RWPE1 (cell line): ENCODE measurements at regions not wholly inside any gene's neighbourhood (a gene's known extent, or its start where the extent isn't known, plus 50 kb on each side); places are given as distances from the start of the nearest gene placed in this dataset.

Experiments used
- CTCF ChIA-PET: fragments of 350-600 bp; sonication (Branson Sonifier 250); formaldehyde crosslinking; extraction: SDS; loops from one replicate; lab custom pipeline; 2021; lab: Yijun Ruan, JAX
- POLR2A ChIA-PET: fragments of 400-600 bp; formaldehyde crosslinking; extraction: SDS; loops from one replicate; lab custom pipeline; 2020; ENCODE audit warnings: antibody characterized with exemption; ENCODE audit not compliant: low non-redundant PET; lab: Yijun Ruan, JAX
- DNase-seq: peaks from one replicate; pipeline ENCODE4 v3.0.0; 2012; ENCODE audit warnings: low spot score
- H3K27ac ChIP-seq: fragments of 450-650 bp; 2 replicates; pipeline ENCODE4 v1.5.1; 2017
- CTCF ChIP-seq: fragments of 450-650 bp; conservative IDR thresholded peaks from 2 replicates; pipeline ENCODE4 v1.5.1; 2017; ENCODE audit warnings: low read depth, mild to moderate bottlenecking

GRCh38 chr7:20064974-20065862 is 152.0 kb downstream of the MACC1 start:
- ChIA-PET CTCF (no interaction called here), POLR2A (no interaction called here)
- no peak for TF ChIP-seq CTCF
- H3K27ac ChIP-seq, result no peak overlapping the region
- no peak for DNase-seq

GRCh38 chr7:20064181-20064970 is 152.8 kb downstream of the MACC1 start:
- CTCF ChIA-PET, result interaction anchor here (0.5 kb wide), 1 partner anchor 16 kb away, joined by 3 read pairs; no protein-coding TSS in a partner anchor
- H3K27ac ChIP-seq, result no peak overlapping the region
- POLR2A ChIA-PET, result no interaction called here
- DNase-seq, result no peak
- no peak for TF ChIP-seq CTCF

- no peak overlapping the region for H3K27ac ChIP-seq
- DNase-seq, result no peak
- TF ChIP-seq CTCF, result no peak
- ChIA-PET POLR2A (no interaction called here), CTCF (interaction anchor here (0.5 kb wide), 1 partner anchor 15 kb away, joined by 3 read pairs; no protein-coding TSS in a partner anchor)
These were observed 153.5 kb downstream of the MACC1 start for GRCh38 chr7:20063644-20064043.

GRCh38 chr7:20062932-20063331 is 154.3 kb downstream of the MACC1 start:
- DNase-seq, result no peak
- no peak overlapping the region for H3K27ac ChIP-seq
- ChIA-PET CTCF (no interaction called here), POLR2A (no interaction called here)
- TF ChIP-seq CTCF, result no peak

- CTCF ChIA-PET, result no interaction called here
- DNase-seq, result no peak
- TF ChIP-seq CTCF, result no peak
- H3K27ac ChIP-seq, result no peak overlapping the region
- POLR2A ChIA-PET, result no interaction called here
These were observed 163.7 kb downstream of the MACC1 start for GRCh38 chr7:20053334-20054104.
